ENCODE measurements at regions not wholly inside any gene's neighbourhood (a gene's known extent, or its start where the extent isn't known, plus 50 kb on each side); places are given as distances from the start of the nearest gene placed in this dataset.

GRCh38 chr5:133723126-133723525 is 110.8 kb upstream of the FSTL4 start:
- H2BK15ac ChIP-seq (ENCODE audit: low read length): no peak overlapping the region
- no peak overlapping the region; the same call in 1 of the 2 replicates for H4K8ac ChIP-seq (ENCODE audit: extremely low read depth, insufficient read depth, low read length)
- no peak overlapping the region for H3K27ac ChIP-seq (ENCODE audit: low read depth, low read length)
- no peaks in the 10 kb centered on the region for H3K79me1 ChIP-seq (ENCODE audit: low read depth, low read length)
- H2AFZ ChIP-seq (ENCODE audit: low read length): no peak overlapping the region
- H2BK5ac ChIP-seq (ENCODE audit: low read depth, low read length): no peak overlapping the region
- H4K5ac ChIP-seq (ENCODE audit: insufficient read length, low read depth, low read length): no peak overlapping the region
- H2BK120ac ChIP-seq (replicated peaks; ENCODE audit: low read depth, low read length): no peak overlapping the region
- H3K9ac ChIP-seq (replicated peaks in 1 of 4; ENCODE audit: extremely low read depth in 1 of 4, low read depth in 3 of 4, low read length in 3 of 4): no peak overlapping the region
- H3K9me3 ChIP-seq (ENCODE audit: insufficient read depth in 2 of 2, low read depth in 1 of 2, low read length in 1 of 2): peaks cover 2 to 7% of the 10 kb centered on the region in 2 experiments; a peak in 3 of 4 replicates
- H3K4ac ChIP-seq (replicated peaks; ENCODE audit: insufficient read length, low read depth, low read length): no peak overlapping the region
- H3K4me1 ChIP-seq (replicated peaks in 1 of 4; ENCODE audit: control insufficient read depth in 3 of 4, insufficient read depth in 4 of 4, low read length in 3 of 4): no peaks in the 10 kb centered on the region
- no peak overlapping the region for H2BK12ac ChIP-seq (ENCODE audit: low read depth, low read length)
- WGBS, 2 experiments (ENCODE audit: extremely low coverage in 1 of 2, insufficient coverage in 1 of 2, insufficient read length in 1 of 2, insufficient replicate concordance in 2 of 2, low coverage in 1 of 2, low lambda C conversion rate in 2 of 2, missing lambda C conversion rate in 1 of 2): 100% methylated on average over 2 of the region's 2 CpGs; no CpG with 5 or more reads in 1 of the 2 experiments
- H3K4me3 ChIP-seq (ENCODE audit: extremely low read depth in 1 of 4, insufficient read depth in 2 of 4, low read depth in 3 of 4, low read length in 4 of 4): no peak overlapping the region
- FAIRE-seq: no peak
- DNase-seq (ENCODE audit: low read depth in 1 of 2, low spot score in 2 of 2): no peak
- H4K20me1 ChIP-seq (replicated peaks in 1 of 2; ENCODE audit: control insufficient read depth in 1 of 2, insufficient read depth in 2 of 2, low read length in 2 of 2): no peaks in the 10 kb centered on the region
- POLR2A ChIA-PET (ENCODE audit: partially characterized antibody): no interaction called here
- CTCF ChIA-PET (ENCODE audit: partially characterized antibody): interaction anchor here (1.2 kb wide), 1 partner anchor 32 kb away, joined by 4 read pairs; no protein-coding TSS in a partner anchor
- H3K36me3 ChIP-seq (ENCODE audit: control insufficient read depth in 2 of 4, insufficient read depth in 4 of 4, low read length in 3 of 4): no peaks in the 10 kb centered on the region
- H3K23me2 ChIP-seq (ENCODE audit: low read depth, low read length): no peaks in the 10 kb centered on the region
- H3K18ac ChIP-seq (ENCODE audit: extremely low read depth, low read length): no peak overlapping the region
- H3K79me2 ChIP-seq (ENCODE audit: control insufficient read depth in 1 of 2, insufficient read depth in 2 of 2, low read length in 2 of 2): no peaks in the 10 kb centered on the region
- H3K23ac ChIP-seq (ENCODE audit: insufficient read length): no peak overlapping the region
- H2AK5ac ChIP-seq (ENCODE audit: low read depth, low read length): no peak overlapping the region
- H3K4me2 ChIP-seq (ENCODE audit: insufficient read depth in 1 of 2, low read depth in 2 of 2, low read length in 2 of 2): no peak overlapping the region
- H3K14ac ChIP-seq (ENCODE audit: insufficient read length): no peak overlapping the region
- no peak overlapping the region for H2BK20ac ChIP-seq (ENCODE audit: low read length)
- H3K27me3 ChIP-seq (replicated peaks in 1 of 4; ENCODE audit: control insufficient read depth in 3 of 4, extremely low read depth in 1 of 4, insufficient read depth in 3 of 4, low read length in 3 of 4): no peaks in the 10 kb centered on the region
- H3K56ac ChIP-seq (replicated peaks; ENCODE audit: insufficient read length, low read depth, low read length): no peak overlapping the region
- H4K91ac ChIP-seq (replicated peaks; ENCODE audit: insufficient read length, low read length): no peak overlapping the region
- TF ChIP-seq RBBP5 (IDR thresholded peaks at IDR 0.05; ENCODE audit: borderline replicate concordance, low read depth, low read length) (no peak), JUN (IDR thresholded peaks at IDR 0.05; ENCODE audit: low read depth, low read length) (no peak), SP4 (IDR thresholded peaks at IDR 0.05; ENCODE audit: low read length) (no peak), GABPA (IDR thresholded peaks at IDR 0.05; ENCODE audit: borderline replicate concordance, insufficient read depth, low read length) (no peak), NRF1 (IDR thresholded peaks at IDR 0.05; ENCODE audit: low read depth, low read length) (no peak), SP1 (IDR thresholded peaks at IDR 0.05; ENCODE audit: low read depth, low read length) (no peak)
